PC-3 (cell line): ENCODE measurements at regions not wholly inside any gene's neighbourhood (a gene's known extent, or its start where the extent isn't known, plus 50 kb on each side); places are given as distances from the start of the nearest gene placed in this dataset.
A peak's percentile ranks its signal among the peaks of the same experiment; 100 is the strongest.

Experiments used
- ATAC-seq: fragments of 200-7000 bp; cut with Tn5 transposase; 2 replicates; pipeline ENCODE4 v1.9.1; 2020; ENCODE audit warnings: mild to moderate bottlenecking, moderate library complexity
- BruUV-seq: library from RNA; stranded (reverse); fragments of 400-500 nt; replicated peaks from 2 replicates; lab custom pipeline; 2021; lab: Mats Ljungman, UMichigan
- CTCF ChIA-PET: fragments of 300-600 bp; sonication (Branson Sonifier 250); formaldehyde crosslinking; loops from one replicate; lab custom pipeline; 2022; ENCODE audit warnings: antibody characterized with exemption; lab: Charles Lee
- POLR2A ChIA-PET: fragments of 300-600 bp; sonication (Branson Sonifier 250); formaldehyde crosslinking; loops from one replicate; lab custom pipeline; 2022; ENCODE audit warnings: antibody characterized with exemption; ENCODE audit not compliant: unreplicated experiment; lab: Charles Lee
- DNase-seq: peaks from one replicate; pipeline ENCODE4 v3.0.0-alpha.2; 2015
- H2AFZ ChIP-seq: fragments of 300-600 bp; sonication (generic); 2 replicates; pipeline ENCODE4 v1.6.0; 2016; ENCODE audit warnings: antibody characterized with exemption, low read length
- H3F3A ChIP-seq: fragments of 300-600 bp; sonication (generic); one replicate; pipeline ENCODE4 v1.6.0; 2017; ENCODE audit warnings: antibody characterized with exemption, low read length, control low read depth, mild to moderate bottlenecking; ENCODE audit not compliant: unreplicated experiment
- H3K27ac ChIP-seq: fragments of 300-600 bp; sonication (generic); 2 replicates; pipeline ENCODE4 v1.5.1; 2016; ENCODE audit warnings: mild to moderate bottlenecking, low read length
- H3K27me3 ChIP-seq: fragments of 300-600 bp; sonication (generic); 2 replicates; pipeline ENCODE4 v1.6.1; 2016; ENCODE audit warnings: low read length, mixed read lengths
- H3K36me3 ChIP-seq: fragments of 300-600 bp; sonication (generic); 2 replicates; pipeline ENCODE4 v1.6.1; 2016; ENCODE audit warnings: low read depth, mixed run types, low read length, mixed read lengths
- H3K4me1 ChIP-seq: fragments of 300-600 bp; sonication (generic); 2 replicates; pipeline ENCODE4 v1.5.1; 2016; ENCODE audit warnings: low read length; ENCODE audit not compliant: insufficient read depth
- H3K4me2 ChIP-seq: fragments of 300-600 bp; sonication (generic); 2 replicates; pipeline ENCODE4 v1.6.0; 2016; ENCODE audit warnings: low read length
- H3K4me3 ChIP-seq: fragments of 300-600 bp; sonication (generic); 2 replicates; pipeline ENCODE4 v1.5.1; 2016; ENCODE audit warnings: mild to moderate bottlenecking, low read length, mixed read lengths
- H3K79me2 ChIP-seq: fragments of 300-600 bp; sonication (generic); 2 replicates; pipeline ENCODE4 v1.6.1; 2017; ENCODE audit warnings: low read length, mixed read lengths
- H3K9ac ChIP-seq: fragments of 300-600 bp; sonication (generic); 2 replicates; pipeline ENCODE4 v1.6.0; 2016; ENCODE audit warnings: mild to moderate bottlenecking, low read length
- H3K9me2 ChIP-seq: fragments of 300-600 bp; sonication (generic); replicated peaks from 2 replicates; pipeline ENCODE4 v1.6.1; 2016; ENCODE audit warnings: mixed run types, low read length, mixed read lengths
- H3K9me3 ChIP-seq: fragments of 300-600 bp; sonication (generic); 2 replicates; pipeline ENCODE4 v1.6.1; 2016; ENCODE audit warnings: low read length, mixed read lengths
- H4K20me1 ChIP-seq: fragments of 300-600 bp; sonication (generic); 2 replicates; pipeline ENCODE4 v1.6.1; 2016; ENCODE audit warnings: low read length, mixed read lengths
- EZH2 ChIP-seq: fragments of 300-600 bp; sonication (generic); IDR thresholded peaks from one replicate; pipeline ENCODE4 v1.6.1; 2017; ENCODE audit warnings: antibody characterized with exemption, mild to moderate bottlenecking, low read length; ENCODE audit not compliant: unreplicated experiment
- EZH2phosphoT487 ChIP-seq: fragments of 300-600 bp; sonication (generic); IDR thresholded peaks from 2 replicates; pipeline ENCODE4 v1.6.1; 2018; ENCODE audit warnings: mild to moderate bottlenecking, antibody characterized with exemption, low read length, borderline replicate concordance
- intact Hi-C: fragments of 100-400 bp; cut with micrococcal nuclease; formaldehyde crosslinking; loops from 2 replicates; pipeline ENCODE4 v1.9.0; 2023
- TF ChIP-seq, protein P1 (sequence below): fragments of 300-600 bp; sonication (generic); conservative IDR thresholded peaks from 2 replicates; pipeline ENCODE4 v1.5.1; 2017; ENCODE audit warnings: antibody characterized with exemption, low read depth, mild to moderate bottlenecking, low read length

DNA sequence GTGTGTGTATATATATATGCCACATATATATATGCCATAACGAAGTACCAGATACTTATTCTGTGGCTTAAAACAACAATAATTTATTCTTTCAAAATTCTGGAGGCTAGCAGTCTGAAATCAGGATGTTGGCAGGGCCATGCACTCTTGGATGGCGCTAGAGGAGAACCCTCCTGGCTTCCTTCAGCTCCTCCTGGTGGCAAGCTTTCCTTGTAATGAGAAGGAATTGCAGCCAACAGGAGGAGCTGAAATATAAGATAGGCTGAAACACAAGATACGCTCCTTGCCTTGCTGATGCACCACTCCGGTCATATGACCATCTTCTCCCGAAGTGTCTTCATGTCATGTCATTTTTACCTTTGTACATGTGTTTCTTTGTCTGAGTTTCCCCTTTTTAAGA, 368.1 kb upstream of the CTNND2 start:
- no peaks in the 10 kb centered on the region for H3K9me2 ChIP-seq
- H3K79me2 ChIP-seq: no peaks in the 10 kb centered on the region
- H3F3A ChIP-seq: no peaks in the 10 kb centered on the region
- no peak overlapping the region for H3K4me2 ChIP-seq
- no peaks in the 10 kb centered on the region for H3K27me3 ChIP-seq
- no peak overlapping the region for H3K9ac ChIP-seq
- TF ChIP-seq EZH2: no peak
- TF ChIP-seq, protein P1, sequence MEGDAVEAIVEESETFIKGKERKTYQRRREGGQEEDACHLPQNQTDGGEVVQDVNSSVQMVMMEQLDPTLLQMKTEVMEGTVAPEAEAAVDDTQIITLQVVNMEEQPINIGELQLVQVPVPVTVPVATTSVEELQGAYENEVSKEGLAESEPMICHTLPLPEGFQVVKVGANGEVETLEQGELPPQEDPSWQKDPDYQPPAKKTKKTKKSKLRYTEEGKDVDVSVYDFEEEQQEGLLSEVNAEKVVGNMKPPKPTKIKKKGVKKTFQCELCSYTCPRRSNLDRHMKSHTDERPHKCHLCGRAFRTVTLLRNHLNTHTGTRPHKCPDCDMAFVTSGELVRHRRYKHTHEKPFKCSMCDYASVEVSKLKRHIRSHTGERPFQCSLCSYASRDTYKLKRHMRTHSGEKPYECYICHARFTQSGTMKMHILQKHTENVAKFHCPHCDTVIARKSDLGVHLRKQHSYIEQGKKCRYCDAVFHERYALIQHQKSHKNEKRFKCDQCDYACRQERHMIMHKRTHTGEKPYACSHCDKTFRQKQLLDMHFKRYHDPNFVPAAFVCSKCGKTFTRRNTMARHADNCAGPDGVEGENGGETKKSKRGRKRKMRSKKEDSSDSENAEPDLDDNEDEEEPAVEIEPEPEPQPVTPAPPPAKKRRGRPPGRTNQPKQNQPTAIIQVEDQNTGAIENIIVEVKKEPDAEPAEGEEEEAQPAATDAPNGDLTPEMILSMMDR: peak; percentile 68
- ChIA-PET CTCF (no interaction called here), POLR2A (no interaction called here)
- ATAC-seq (peak; percentile 64; the same call in 1 of the 2 replicates), DNase-seq (peak; percentile 64)
- H2AFZ ChIP-seq: no peak overlapping the region
- H3K36me3 ChIP-seq: no peaks in the 10 kb centered on the region
- BruUV-seq: no TSS peak
- no peaks in the 10 kb centered on the region for H3K4me1 ChIP-seq
- no peaks in the 10 kb centered on the region for H4K20me1 ChIP-seq
- intact Hi-C loops: no loop called here
- H3K27ac ChIP-seq: no peak overlapping the region
- H3K9me3 ChIP-seq: no peaks in the 10 kb centered on the region
- no peak overlapping the region for H3K4me3 ChIP-seq

DNA sequence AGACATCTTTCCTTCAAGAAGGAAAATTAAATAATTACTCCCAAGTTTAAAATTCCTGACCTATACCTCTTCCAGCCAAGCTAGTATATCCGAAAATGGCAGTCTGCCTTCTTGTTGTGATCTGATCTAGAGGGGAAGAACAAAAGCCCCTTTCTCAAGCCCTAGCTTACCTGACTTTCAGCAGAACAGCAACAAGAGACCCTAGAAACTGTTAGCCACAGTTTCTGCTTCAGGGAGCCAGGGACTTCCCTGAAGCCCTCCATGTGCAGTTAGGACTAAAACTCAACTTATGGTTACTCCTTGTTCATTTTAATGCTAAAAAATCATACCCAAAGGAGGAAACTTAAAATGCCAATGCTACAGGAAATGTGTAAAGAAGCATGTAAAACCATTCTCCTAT, 366.7 kb upstream of the CTNND2 start:
- ChIA-PET CTCF (no interaction called here), POLR2A (no interaction called here)
- no peak overlapping the region for H3K9ac ChIP-seq
- H4K20me1 ChIP-seq: no peaks in the 10 kb centered on the region
- H3K9me2 ChIP-seq: no peaks in the 10 kb centered on the region
- H3K9me3 ChIP-seq: no peaks in the 10 kb centered on the region
- BruUV-seq: no TSS peak
- intact Hi-C loops: no loop called here
- no peak for TF ChIP-seq EZH2phosphoT487
- TF ChIP-seq, protein P1: no peak
- no peak for TF ChIP-seq EZH2
- H3K36me3 ChIP-seq: no peaks in the 10 kb centered on the region
- ATAC-seq: no peak
- H3K27ac ChIP-seq: no peak overlapping the region
- no peaks in the 10 kb centered on the region for H3K27me3 ChIP-seq
- H3K4me3 ChIP-seq: no peak overlapping the region
- H3F3A ChIP-seq: no peaks in the 10 kb centered on the region
- H3K79me2 ChIP-seq: no peaks in the 10 kb centered on the region
- H3K4me2 ChIP-seq: no peak overlapping the region
- no peak for DNase-seq
- no peak overlapping the region for H2AFZ ChIP-seq
- H3K4me1 ChIP-seq: no peaks in the 10 kb centered on the region

DNA sequence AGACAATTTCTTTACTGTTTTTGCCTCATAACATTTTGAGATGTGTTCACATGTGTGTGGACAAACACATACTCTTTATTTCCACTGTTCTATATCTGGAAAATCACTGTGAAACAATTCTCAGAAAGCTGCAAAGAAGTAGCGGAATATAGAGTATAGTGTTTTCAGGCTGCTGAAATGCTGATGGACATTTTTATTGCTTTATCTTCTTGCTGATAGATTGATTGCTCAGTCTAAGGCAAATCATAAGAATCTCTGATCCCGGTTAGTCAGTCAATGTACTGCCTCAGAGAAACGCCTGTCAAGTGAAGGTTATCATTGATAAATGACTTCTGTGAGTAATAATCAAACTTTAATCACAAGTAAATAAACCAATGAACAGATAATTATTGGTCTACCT, 364.9 kb upstream of the CTNND2 start:
- no peak overlapping the region for H3K9ac ChIP-seq
- CTCF ChIA-PET: no interaction called here
- no peak overlapping the region for H2AFZ ChIP-seq
- no peaks in the 10 kb centered on the region for H3F3A ChIP-seq
- H3K27ac ChIP-seq: no peak overlapping the region
- no peaks in the 10 kb centered on the region for H3K27me3 ChIP-seq
- no peak for TF ChIP-seq EZH2
- TF ChIP-seq, protein P1: no peak
- TF ChIP-seq EZH2phosphoT487: no peak
- no peaks in the 10 kb centered on the region for H3K9me3 ChIP-seq
- H3K36me3 ChIP-seq: no peaks in the 10 kb centered on the region
- no peaks in the 10 kb centered on the region for H3K79me2 ChIP-seq
- no TSS peak for BruUV-seq
- H3K9me2 ChIP-seq: no peaks in the 10 kb centered on the region
- POLR2A ChIA-PET: no interaction called here
- no peaks in the 10 kb centered on the region for H3K4me1 ChIP-seq
- no peak overlapping the region for H3K4me2 ChIP-seq
- DNase-seq (no peak), ATAC-seq (no peak)
- intact Hi-C loops: no loop called here
- no peaks in the 10 kb centered on the region for H4K20me1 ChIP-seq
- H3K4me3 ChIP-seq: no peak overlapping the region
